ENCODE measurements at regions not wholly inside any gene's neighbourhood (a gene's known extent, or its start where the extent isn't known, plus 50 kb on each side); places are given as distances from the start of the nearest gene placed in this dataset.

DNA sequence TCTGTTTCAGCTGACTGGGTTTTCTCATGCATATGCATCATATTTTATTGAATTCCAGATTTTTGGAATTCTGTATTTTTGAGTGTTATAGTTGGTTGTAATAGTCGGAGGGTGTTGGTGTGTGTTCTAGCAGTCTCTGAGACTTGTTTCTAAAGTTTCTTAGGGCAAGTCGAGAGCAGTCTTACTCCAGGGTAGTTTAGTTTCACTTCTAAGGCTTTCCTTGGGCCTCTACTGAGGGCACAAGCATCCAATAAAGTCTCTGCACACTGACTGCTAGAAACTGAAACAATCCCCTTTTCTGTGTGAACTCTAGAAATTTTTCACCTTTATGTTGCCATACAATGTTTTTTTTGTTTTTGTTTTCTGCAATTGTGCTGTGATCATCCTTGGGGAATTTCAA is 663.7 kb upstream of the LRATD1 start:
- no peak overlapping the region for H3K27ac ChIP-seq (ENCODE audit: extremely low read depth, low read depth, low read length)
- DNase-seq (ENCODE audit: extremely low read depth in 1 of 4, low spot score in 3 of 4), result no peak
- no peak overlapping the region for H3K9ac ChIP-seq (ENCODE audit: insufficient read depth in 1 of 2, low read depth in 2 of 2, low read length in 2 of 2)
- H3K79me2 ChIP-seq (ENCODE audit: control insufficient read depth, insufficient read depth, low read length), result no peaks in the 10 kb centered on the region
- WGBS (ENCODE audit: insufficient coverage, low coverage, missing lambda C conversion rate), result 5% methylated on average over 2 of the region's 2 CpGs
- H2AFZ ChIP-seq (ENCODE audit: low read depth, low read length), result no peak overlapping the region
- no TSS peak for BruUV-seq (replicated peaks)
- intact Hi-C loops (cut with micrococcal nuclease) (no loop called here), in situ Hi-C loops (cut with MboI) (no loop called here)
- no peaks in the 10 kb centered on the region for H3K9me1 ChIP-seq (ENCODE audit: control insufficient read depth, insufficient read depth, low read length)
- H3K9me3 ChIP-seq (replicated peaks; ENCODE audit: control insufficient read depth, insufficient read depth, low read depth, low read length), result no peaks in the 10 kb centered on the region
- no peak overlapping the region for H3K4me2 ChIP-seq (ENCODE audit: insufficient read depth, low read length)
- no peak overlapping the region for H3K4me3 ChIP-seq
- TF ChIP-seq HMGN3 (IDR thresholded peaks at IDR 0.05; ENCODE audit: borderline replicate concordance, extremely low read depth, insufficient read length, low read depth, low read length) (no peak), CBX8 (IDR thresholded peaks at IDR 0.05; ENCODE audit: borderline replicate concordance, extremely low read depth, low read depth, low read length, poor library complexity, severe bottlenecking) (no peak), KDM1A (IDR thresholded peaks at IDR 0.05) (no peak), JUN (IDR thresholded peaks at IDR 0.05; ENCODE audit: borderline replicate concordance, low read depth, low read length) (no peak), JUN (CRISPR knock-in tag; IDR thresholded peaks at IDR 0.05; ENCODE audit: borderline replicate concordance) (no peak), MEIS2 (IDR thresholded peaks at IDR 0.05; ENCODE audit: partially characterized antibody) (no peak), ZFPM2 (CRISPR knock-in tag; IDR thresholded peaks at IDR 0.05) (no peak)
- TF ChIP-seq, protein P1, sequence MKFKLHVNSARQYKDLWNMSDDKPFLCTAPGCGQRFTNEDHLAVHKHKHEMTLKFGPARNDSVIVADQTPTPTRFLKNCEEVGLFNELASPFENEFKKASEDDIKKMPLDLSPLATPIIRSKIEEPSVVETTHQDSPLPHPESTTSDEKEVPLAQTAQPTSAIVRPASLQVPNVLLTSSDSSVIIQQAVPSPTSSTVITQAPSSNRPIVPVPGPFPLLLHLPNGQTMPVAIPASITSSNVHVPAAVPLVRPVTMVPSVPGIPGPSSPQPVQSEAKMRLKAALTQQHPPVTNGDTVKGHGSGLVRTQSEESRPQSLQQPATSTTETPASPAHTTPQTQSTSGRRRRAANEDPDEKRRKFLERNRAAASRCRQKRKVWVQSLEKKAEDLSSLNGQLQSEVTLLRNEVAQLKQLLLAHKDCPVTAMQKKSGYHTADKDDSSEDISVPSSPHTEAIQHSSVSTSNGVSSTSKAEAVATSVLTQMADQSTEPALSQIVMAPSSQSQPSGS (CRISPR knock-in tag; IDR thresholded peaks at IDR 0.05), result no peak
- ChIA-PET POLR2A (no interaction called here), CTCF (ENCODE audit: low intra/inter-chr PET ratio) (no interaction called here)
- H3K4me1 ChIP-seq (replicated peaks in 1 of 2; ENCODE audit: control insufficient read depth in 2 of 2, insufficient read depth in 2 of 2, low read length in 2 of 2), result no peaks in the 10 kb centered on the region
- no peak for ATAC-seq
- no peak for FAIRE-seq
- H4K20me1 ChIP-seq (replicated peaks; ENCODE audit: control insufficient read depth, insufficient read depth, low read length), result no peaks in the 10 kb centered on the region
- H3K36me3 ChIP-seq (ENCODE audit: control insufficient read depth, insufficient read depth, low read length), result no peaks in the 10 kb centered on the region
- H3K27me3 ChIP-seq (ENCODE audit: control insufficient read depth in 2 of 2, insufficient read depth in 2 of 2, low read length in 2 of 2), result no peaks in the 10 kb centered on the region
